Motor neuron (in vitro differentiated cells): ENCODE measurements at regions not wholly inside any gene's neighbourhood (a gene's known extent, or its start where the extent isn't known, plus 50 kb on each side); places are given as distances from the start of the nearest gene placed in this dataset.
"Not testable (repeated sequence)": the region's sequence is repeated elsewhere in the genome, so short reads cannot be mapped to it uniquely, and the experiment has no call there.

Source experiments
- ATAC-seq, 8 experiments: fragments of 200-7000 bp; cut with Tn5 transposase; replicated peaks in 6 of 8; 2 replicates each; pipeline ENCODE4 v1.8.0; 2021; ENCODE audit warnings: mild to moderate bottlenecking in 8 of 8, moderate library complexity in 8 of 8
- H3K27ac ChIP-seq, 2 donors: fragments of 250-450 bp; sonication (Bioruptor Pico); 2 replicates each; pipeline ENCODE4 v1.9.0; 2021; ENCODE audit warnings: antibody characterized with exemption in 2 of 2, mild to moderate bottlenecking in 2 of 2, moderate library complexity in 1 of 2
- H3K4me1 ChIP-seq, 2 donors: fragments of 250-450 bp; sonication (Bioruptor Pico); replicated peaks in 1 of 2; 2 replicates each; pipeline ENCODE4 v1.6.1; 2021; ENCODE audit warnings: antibody characterized with exemption in 2 of 2, mild to moderate bottlenecking in 2 of 2, moderate library complexity in 1 of 2
- H3K4me3 ChIP-seq, 5 donors: fragments of 250-450 bp; sonication (Bioruptor Pico); 2 replicates each; pipeline ENCODE4 v1.9.0; 2021; ENCODE audit warnings: antibody characterized with exemption in 5 of 5, mild to moderate bottlenecking in 5 of 5, moderate library complexity in 4 of 5
- WGBS, 10 experiments: fragments of 450-650 bp; shearing (Covaris generic); methylation state at CpG; one replicate each; pipeline ENCODE4 v1.0.0; 2022; 5-methylcytosine and 5-hydroxymethylcytosine counted together
- in situ Hi-C, 9 experiments: fragments of 400-800 bp; cut with MboI; loops; one replicate each; pipeline ENCODE4 v1.15.0; 2021; ENCODE audit warnings: low sequenced_read_pairs in 9 of 9, low pct_unique_long_range_greater_than_20kb in 2 of 9; ENCODE audit not compliant: unreplicated experiment in 9 of 9

DNA sequence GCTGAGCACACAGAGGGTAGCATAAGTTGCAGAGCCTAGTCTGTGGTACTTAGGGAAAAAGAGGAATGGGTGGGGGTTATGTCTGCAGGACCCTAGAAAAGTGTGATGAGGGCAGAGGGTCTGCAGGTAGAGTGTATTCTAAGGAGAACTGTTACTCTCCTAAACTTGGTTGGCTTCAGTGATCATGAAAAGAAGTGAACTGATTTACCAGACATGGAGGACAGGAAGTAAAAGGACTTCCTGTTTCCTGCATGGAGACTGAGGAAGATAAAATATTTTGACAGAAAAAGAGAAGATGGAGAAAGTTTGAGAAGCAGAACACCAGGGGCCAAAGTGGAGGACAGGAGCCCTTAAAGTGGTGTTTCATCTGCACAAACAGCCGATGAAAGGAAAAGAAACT, 472.2 kb downstream of the TMEM121 start:
- H3K27ac ChIP-seq, H3K4me1 ChIP-seq, in situ Hi-C loops, H3K4me3 ChIP-seq, ATAC-seq: not testable (repeated sequence)
- 40 to 100% (median 94%) methylated on average over 1 of the region's 1 CpG; no CpG with 5 or more reads in 4 of the 10 experiments for WGBS, 10 experiments

DNA sequence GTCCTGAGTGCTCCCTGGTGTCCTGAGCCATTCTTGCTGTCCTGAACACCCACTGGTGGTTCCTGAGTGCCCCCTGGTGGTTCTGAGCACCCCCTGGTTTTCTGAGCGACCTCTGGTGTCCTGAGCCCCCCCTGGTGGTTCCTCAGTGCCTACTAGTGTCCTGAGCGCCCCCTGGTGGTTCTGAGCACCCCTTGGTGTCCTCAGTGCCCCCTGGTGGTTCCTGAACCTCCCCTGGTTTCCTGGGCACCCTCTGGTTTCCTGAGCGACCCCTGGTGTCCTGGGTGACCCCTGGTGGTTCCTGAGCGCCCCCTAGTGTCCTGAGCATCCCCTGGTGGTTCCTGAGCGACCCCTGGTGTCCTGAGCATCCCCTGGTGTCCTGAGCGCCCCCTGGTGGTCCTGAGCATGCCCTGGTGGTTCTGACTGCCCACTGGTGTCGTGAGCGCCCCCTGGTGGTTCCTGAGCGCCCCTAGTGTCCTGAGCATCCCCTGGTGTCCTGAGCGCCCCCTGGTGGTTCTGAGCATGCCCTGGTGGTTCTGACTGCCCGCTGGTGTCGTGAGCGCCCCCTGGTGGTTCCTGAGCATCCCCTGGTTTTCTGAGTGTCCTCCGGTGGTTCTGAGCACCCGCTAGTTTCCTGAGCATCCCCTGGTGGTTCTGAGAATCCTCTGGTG, 473.1 kb downstream of the TMEM121 start:
- in situ Hi-C loops = loop anchor here in 1 of 9 experiments (25.0 kb wide), 1 partner anchor 462 kb away; the partner anchor contains the start of gene TMEM121
- H3K4me3 ChIP-seq = no peak overlapping the region
- ATAC-seq = peak in 3 of 8 experiments; percentile 50 to 72 (median 69)
- no peaks in the 10 kb centered on the region for H3K4me1 ChIP-seq
- 60% methylated on average over 1 of the region's 15 CpGs; no CpG with 5 or more reads in 9 of the 10 experiments for WGBS, 10 experiments
- no peak overlapping the region for H3K27ac ChIP-seq

DNA sequence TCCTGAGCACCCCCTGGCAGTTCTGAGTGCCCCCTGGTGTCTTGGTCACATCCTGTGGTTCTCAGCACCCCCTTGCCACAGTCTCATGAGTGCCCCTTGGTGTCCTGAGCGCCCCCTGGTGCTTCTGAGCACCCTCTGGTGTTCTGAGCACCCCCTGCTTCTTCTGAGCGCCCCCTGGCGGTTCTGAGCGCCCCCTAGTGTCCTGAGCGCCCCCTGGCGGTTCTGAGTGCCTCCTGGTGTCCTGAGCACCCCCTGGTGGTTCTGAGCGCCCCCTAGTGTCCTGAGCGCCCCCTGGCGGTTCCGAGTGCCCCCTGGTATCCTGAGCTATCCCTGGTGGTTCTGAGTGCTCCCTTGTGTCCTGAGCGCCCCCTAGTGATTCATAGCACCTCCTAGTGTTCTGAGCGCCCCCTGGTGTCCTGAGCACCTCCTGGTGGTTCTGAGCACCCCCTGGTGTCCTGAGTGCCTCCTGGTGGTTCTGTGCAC, 473.7 kb downstream of the TMEM121 start:
- not testable (repeated sequence) for H3K27ac ChIP-seq, H3K4me1 ChIP-seq, H3K4me3 ChIP-seq, ATAC-seq
- in situ Hi-C loops = loop anchor here in 1 of 9 experiments (25.0 kb wide), 1 partner anchor 463 kb away; the partner anchor contains the start of gene TMEM121
- 0 to 60% (median 60%) methylated on average over 1 of the region's 12 CpGs; no CpG with 5 or more reads in 7 of the 10 experiments for WGBS, 10 experiments

DNA sequence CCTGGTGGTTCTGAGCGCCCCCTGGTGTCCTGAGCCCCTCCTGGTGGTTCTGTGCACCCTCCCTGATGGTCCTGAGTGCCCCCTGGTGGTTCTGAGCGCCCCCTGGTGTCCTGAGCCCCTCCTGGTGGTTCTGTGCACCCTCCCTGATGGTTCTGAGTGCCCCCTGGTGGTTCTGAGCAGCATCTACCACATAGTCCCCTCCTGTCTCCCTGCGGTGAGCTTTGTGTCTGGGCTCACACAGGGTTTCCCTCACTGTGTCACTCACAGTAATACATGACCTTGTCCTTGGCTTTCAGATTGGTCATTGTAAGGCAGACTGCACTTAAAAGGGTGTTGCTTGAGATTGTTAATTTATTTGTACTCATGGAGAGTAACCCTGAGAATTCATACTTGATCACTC, 474.9 kb downstream of the TMEM121 start:
- H3K4me1 ChIP-seq, H3K4me3 ChIP-seq, H3K27ac ChIP-seq: not testable (repeated sequence)
- no CpG with 5 or more reads among the region's 3 CpGs for WGBS, 10 experiments
- peak in 1 of 8 experiments; percentile 56 for ATAC-seq
- in situ Hi-C loops = loop anchor here in 1 of 9 experiments (25.0 kb wide), 1 partner anchor 464 kb away; the partner anchor contains the start of gene TMEM121

DNA sequence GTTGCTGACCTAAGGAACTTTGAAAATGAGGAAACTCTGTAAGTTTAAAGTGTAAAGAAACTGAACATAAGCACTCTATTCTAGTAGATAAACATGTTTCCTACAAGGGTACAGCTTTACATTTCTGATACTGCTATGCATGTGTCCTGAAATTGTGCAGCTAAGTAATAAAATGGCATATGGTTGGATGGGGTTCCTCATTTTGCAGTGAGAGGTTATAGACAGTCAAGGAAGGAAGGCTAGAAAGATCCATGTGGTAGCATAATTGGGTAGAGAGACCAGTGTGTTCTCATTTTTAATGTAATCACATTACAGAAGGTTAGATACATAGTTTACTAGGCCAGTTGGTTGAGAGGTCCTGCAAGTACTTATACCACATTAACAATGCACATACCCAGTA, 477.0 kb downstream of the TMEM121 start:
- no peak overlapping the region for H3K27ac ChIP-seq
- no peak for ATAC-seq
- H3K4me3 ChIP-seq = no peak overlapping the region
- in situ Hi-C loops = loop anchor here in 1 of 9 experiments (25.0 kb wide), 1 partner anchor 466 kb away; the partner anchor contains the start of gene TMEM121
- H3K4me1 ChIP-seq = no peaks in the 10 kb centered on the region

DNA sequence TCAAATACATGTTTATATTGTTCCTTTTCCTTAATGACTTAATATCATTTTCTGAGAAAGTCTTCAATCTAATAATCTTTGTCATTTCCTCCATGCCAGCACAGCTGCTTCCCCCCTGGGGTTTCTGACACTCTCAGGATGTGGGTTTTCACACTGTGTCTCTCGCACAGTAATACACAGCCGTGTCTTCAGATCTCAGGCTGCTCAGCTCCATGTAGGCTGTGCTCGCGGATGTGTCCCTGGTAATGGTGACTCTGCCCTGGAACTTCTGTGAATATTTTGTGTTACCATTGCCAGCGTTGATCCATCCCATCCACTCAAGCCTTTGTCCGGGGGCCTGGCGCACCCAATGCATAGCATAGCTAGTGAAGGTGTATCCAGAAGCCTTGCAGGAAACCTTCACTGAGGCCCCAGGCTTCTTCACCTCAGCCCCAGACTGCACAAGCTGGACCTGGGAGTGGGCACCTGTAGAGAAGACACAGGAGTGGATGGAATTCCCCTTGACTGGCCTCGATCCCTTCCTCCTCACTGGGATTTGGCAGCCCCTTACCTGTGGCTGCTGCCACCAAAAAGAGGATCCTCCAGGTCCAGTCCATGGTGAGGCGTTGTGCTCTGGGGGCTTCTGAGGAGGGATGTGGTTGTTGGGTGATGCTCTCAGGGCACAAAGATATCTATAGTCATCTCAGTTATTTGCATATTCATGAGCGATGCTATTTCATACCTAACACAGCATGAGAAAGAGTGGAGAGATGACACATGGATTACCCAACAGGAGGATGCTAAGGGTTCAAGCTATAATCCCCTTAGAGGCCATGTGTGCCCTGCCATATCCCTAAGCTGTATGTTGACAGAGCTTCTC, 478.8 kb downstream of the TMEM121 start:
- WGBS, 10 experiments = 50% methylated on average over 2 of the region's 10 CpGs; no CpG with 5 or more reads in 9 of the 10 experiments
- ATAC-seq, H3K27ac ChIP-seq, H3K4me3 ChIP-seq, H3K4me1 ChIP-seq: not testable (repeated sequence)
- in situ Hi-C loops = loop anchor here in 1 of 9 experiments (25.0 kb wide), 1 partner anchor 468 kb away; the partner anchor contains the start of gene TMEM121

DNA sequence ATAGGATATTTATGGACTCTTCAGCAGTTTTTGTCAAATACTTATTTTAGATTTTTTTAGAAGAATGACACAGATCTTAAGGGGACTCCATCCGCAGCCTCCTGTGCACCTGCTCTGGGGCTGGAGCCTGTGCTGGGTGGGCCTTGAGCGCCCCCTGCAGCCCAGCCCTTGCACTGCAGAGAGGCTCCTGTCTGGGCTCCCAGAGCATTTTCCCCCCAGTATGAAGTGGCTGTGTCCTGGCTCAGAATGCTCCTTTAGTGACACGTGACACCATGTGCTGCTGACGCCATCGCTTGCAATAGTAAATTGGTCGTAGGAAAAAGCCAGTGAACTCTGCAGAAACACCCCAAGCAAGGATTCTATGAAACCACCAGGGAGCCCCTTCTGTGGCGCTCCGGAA, 479.7 kb downstream of the TMEM121 start:
- ATAC-seq, H3K27ac ChIP-seq, H3K4me3 ChIP-seq, H3K4me1 ChIP-seq: not testable (repeated sequence)
- 29 to 75% (median 30%) methylated on average over 3 to 6 of the region's 8 CpGs; no CpG with 5 or more reads in 7 of the 10 experiments for WGBS, 10 experiments
- in situ Hi-C loops = loop anchor here in 1 of 9 experiments (25.0 kb wide), 1 partner anchor 469 kb away; the partner anchor contains the start of gene TMEM121

DNA sequence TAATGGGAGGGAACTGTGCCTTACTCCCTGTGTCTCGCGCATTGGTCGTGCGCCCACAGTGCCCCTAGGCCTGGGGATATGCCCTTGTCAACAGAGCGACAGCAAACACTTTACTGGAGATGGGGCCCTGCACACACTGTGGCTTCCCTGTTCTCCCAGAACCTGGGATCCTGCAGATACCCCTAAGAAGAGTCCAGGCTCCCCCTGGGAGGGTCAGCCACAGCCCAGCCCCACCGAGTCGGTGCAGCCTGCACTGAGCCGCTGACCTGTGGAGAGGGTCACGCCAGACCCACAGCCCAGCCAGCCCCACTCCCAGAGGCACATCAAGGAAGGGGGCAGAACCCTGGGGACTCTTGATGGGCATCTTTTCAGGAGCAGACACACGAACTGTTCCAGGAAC, 480.3 kb downstream of the TMEM121 start:
- not testable (repeated sequence) for H3K4me3 ChIP-seq, H3K4me1 ChIP-seq, H3K27ac ChIP-seq, ATAC-seq
- 0 to 78% (median 20%) methylated on average over 1 to 8 of the region's 10 CpGs; no CpG with 5 or more reads in 6 of the 10 experiments for WGBS, 10 experiments
- in situ Hi-C loops = loop anchor here in 1 of 9 experiments (25.0 kb wide), 1 partner anchor 469 kb away; the partner anchor contains the start of gene TMEM121

DNA sequence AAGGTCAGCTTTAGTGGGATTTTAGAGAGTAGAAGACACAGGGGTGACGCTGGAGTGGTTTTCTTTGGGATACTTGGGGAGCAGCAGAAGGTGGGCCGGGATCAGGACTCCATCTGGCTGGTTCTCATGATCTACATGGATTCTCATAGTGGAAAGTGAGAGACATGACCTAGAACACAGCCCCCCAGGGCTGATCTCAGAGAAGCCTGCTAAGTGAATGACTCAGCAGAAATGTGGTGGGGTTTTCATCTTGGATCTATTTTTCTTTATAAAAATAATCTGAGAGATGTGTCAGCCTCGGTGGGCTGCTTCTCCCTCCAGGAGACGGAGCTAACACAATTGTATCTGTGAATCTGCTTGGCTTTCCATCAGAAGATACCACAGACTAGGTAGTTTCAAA, 484.4 kb downstream of the TMEM121 start:
- Histone ChIP-seq H3K27ac (no peak overlapping the region), H3K4me1 (no peaks in the 10 kb centered on the region), H3K4me3 (no peak overlapping the region)
- in situ Hi-C loops = loop anchor here in 1 of 9 experiments (25.0 kb wide), 1 partner anchor 473 kb away; the partner anchor contains the start of gene TMEM121
- ATAC-seq = no peak
- 0 to 63% (median 18%) methylated on average over 1 to 4 of the region's 4 CpGs; no CpG with 5 or more reads in 6 of the 10 experiments for WGBS, 10 experiments

DNA sequence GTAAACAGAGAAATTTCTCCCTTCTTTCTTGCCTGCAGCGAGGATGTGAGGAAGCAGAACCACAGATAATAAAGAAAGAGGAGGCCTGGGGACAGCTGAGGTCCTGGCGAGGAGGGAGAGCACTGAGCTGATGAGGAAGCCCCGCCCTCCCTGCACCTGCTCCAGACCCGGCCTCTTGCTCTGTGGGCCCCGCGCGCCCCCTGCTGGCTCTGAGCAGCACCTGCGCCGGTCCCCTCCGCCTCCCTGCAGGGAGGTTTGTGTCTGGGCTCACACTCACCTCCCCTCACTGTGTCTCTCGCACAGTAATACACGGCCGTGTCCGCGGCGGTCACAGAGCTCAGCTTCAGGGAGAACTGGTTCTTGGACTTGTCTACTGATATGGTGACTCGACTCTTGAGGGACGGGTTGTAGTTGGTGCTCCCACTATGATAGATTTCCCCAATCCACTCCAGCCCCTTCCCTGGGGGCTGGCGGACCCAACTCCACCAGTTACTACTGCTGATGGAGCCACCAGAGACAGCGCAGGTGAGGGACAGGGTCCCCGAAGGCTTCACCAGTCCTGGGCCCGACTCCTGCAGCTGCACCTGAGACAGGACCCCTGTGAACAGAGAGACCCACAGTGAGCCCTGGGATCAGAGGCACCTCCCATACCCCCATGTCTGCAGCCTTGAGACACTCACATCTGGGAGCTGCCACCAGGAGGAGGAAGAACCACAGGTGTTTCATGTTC, 485.4 kb downstream of the TMEM121 start:
- not testable (repeated sequence) for H3K27ac ChIP-seq, H3K4me3 ChIP-seq, ATAC-seq, H3K4me1 ChIP-seq
- 0% methylated on average over 1 of the region's 22 CpGs; no CpG with 5 or more reads in 9 of the 10 experiments for WGBS, 10 experiments
- in situ Hi-C loops = loop anchor here in 1 of 9 experiments (25.0 kb wide), 1 partner anchor 474 kb away; the partner anchor contains the start of gene TMEM121

DNA sequence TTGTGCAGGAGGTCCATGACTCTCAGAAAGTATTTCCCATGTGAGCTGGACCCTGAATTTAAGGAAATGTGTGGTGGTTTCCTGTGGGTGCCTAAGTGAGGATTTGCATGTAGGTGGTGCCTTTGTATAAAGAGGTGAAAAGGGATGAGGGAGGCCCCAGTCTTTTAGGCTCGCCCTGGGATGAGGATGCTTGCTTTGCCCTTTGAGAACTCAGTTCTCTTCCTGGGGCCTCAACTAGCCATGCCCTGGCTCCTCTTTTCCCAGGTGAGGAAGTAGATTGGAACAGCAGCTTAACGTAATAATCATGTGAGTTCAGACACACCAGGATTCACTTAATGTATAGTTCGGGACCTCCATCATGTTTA, 486.0 kb downstream of the TMEM121 start:
- in situ Hi-C loops = loop anchor here in 1 of 9 experiments (25.0 kb wide), 1 partner anchor 475 kb away; the partner anchor contains the start of gene TMEM121
- not testable (repeated sequence) for ATAC-seq, H3K4me3 ChIP-seq, H3K4me1 ChIP-seq, H3K27ac ChIP-seq
- WGBS, 10 experiments = 54 to 60% (median 60%) methylated on average over 1 to 2 of the region's 3 CpGs; no CpG with 5 or more reads in 7 of the 10 experiments

DNA sequence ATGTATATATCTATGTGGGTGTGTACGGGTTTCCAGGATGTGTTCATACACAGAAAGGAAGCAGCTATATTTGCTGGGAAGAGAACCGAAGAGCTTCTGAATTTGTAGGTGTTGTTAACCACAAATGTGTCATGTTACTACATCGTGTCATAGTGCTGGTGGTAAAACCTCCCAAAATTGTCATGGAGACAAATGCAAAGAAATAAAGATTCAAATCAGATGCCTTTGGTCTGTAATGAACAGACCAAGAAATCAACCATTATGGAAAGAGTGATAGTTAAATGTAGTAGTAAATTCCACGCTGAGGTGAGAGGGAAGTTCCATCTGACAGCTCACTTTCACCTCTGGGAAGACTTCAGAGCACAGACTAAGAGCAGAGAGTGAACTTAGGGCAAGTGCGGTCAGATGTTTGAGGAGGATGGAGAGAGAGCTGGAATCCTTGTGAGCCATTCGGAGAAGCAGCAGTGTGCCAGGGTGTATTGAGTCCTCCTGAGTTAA, 487.5 kb downstream of the TMEM121 start:
- ATAC-seq = no peak
- H3K4me1 ChIP-seq = no peaks in the 10 kb centered on the region
- no peak overlapping the region for H3K27ac ChIP-seq
- in situ Hi-C loops = loop anchor here in 1 of 9 experiments (25.0 kb wide), 1 partner anchor 477 kb away; the partner anchor contains the start of gene TMEM121
- 11 to 40% (median 23%) methylated on average over 1 to 4 of the region's 6 CpGs; no CpG with 5 or more reads in 5 of the 10 experiments for WGBS, 10 experiments
- no peak overlapping the region for H3K4me3 ChIP-seq
